NOMO-1 (cell line): ENCODE measurements at regions not wholly inside any gene's neighbourhood (a gene's known extent, or its start where the extent isn't known, plus 50 kb on each side); places are given as distances from the start of the nearest gene placed in this dataset.

Experiments
- DNase-seq, 2 experiments: peaks; one replicate each; lab custom pipeline; 2025; ENCODE audit not compliant: unreplicated experiment in 2 of 2; lab: John Stamatoyannopoulos, UW

DNA sequence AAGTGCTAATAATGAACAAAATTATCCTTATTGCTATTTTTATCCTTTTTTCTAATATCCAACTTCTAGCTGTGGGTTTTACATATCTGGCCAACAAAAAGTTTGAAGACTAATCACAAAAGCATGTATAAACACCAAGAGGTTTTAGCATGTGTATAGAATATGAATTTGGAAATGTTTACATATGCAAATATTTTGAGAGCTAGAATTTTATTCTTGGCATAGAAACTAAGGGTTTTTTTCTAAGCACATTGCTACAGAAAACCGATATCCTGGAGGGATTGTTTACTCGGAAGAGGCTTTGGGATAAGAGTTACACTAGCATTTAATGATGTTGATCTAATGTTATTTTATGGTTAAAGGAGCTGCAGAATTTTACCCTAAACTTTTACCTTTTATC lies 392.1 kb downstream of the EFNB2 start:
- DNase-seq, result no peak

DNA sequence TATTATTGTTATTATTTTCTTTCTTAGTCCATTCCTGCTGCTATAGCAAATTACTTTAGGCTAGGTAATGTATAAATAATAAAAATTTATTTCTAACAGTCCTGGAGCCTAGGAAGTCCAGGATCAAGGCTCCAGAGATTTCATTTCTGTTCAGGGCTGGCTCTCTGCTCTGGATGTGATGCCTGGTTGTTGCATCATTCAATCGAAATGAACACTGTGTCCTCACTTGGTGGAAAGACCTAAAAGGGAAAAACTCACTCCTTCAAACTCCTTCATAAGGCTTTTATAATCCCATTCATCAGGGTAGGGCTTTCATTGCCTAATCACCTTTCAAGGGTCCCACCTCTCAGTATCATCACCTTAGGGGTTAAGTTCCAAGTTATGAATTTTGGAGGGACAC lies 395.0 kb downstream of the EFNB2 start:
- no peak for DNase-seq

DNA sequence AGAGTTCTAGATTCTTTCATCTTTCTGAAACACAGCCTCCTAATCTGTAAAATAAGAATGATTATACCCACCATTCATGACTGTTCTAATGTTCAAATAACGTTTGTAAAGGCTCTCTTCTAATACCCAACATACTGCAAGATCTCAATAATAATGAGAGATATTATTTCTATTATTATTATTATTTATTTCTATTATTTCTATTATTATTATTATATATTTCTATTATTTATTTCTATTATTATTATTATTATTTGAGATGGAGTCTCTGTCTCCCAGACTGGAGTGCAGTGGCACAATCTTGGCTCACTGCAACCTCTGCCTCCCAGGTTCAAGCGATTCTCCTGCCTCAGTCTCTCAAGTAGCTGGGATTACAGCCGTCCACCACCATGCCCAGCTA lies 395.5 kb downstream of the EFNB2 start:
- DNase-seq, result no peak

DNA sequence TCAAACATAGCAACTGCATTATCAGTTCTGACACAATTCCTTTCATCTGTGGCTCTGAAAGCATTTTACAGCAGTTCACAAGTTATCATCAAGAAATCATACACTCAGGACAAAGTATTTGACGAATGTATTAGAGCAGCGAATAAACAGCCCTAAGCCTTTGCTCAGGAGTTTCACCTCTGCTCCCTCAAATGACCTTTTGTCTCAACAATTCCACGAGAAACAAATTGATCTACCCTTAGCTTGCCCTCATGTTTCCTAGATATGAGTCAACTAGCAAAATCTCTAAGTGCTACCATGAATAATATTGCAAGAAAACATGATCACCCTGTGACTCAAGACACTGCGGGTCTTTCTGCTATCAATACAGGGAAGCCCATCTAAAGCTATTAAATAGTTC lies 396.1 kb downstream of the EFNB2 start:
- no peak for DNase-seq

DNA sequence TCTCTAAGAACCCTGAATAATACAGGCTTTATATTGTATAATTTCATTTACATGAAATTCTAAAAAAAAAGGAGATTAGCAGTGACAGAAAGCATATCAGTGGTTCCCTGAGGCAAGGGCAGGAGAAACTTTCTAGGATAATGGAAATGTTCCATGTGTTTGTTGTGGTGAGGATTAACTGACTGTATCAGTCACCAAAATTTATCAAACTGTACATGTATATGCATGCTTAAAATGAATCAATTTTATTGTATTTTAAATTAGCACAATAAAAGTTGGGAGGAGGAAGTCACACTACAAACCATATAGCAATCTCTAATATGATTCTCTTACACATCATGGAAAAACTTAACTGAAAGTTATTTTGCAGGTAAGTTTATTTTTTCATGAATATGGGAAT lies 396.8 kb downstream of the EFNB2 start:
- DNase-seq, result no peak

DNA sequence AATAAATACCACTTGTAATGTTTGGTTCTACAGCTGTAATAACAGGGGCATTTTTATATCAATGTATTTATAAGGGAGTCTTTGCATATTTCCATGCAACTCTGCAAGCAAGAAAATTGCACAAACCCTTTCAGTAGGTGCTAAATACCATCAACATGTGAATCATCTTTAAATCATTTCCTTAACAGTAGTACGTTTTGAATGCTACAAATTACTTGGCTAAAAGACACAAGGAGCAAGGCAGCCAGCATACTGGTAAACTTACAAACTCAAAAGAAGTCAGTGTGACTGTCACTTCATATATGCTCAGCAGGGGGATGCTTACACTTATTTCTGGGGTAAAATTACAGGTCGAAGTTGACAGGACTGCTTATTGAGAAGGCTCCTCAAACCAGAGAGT lies 402.4 kb downstream of the EFNB2 start:
- DNase-seq, result no peak

DNA sequence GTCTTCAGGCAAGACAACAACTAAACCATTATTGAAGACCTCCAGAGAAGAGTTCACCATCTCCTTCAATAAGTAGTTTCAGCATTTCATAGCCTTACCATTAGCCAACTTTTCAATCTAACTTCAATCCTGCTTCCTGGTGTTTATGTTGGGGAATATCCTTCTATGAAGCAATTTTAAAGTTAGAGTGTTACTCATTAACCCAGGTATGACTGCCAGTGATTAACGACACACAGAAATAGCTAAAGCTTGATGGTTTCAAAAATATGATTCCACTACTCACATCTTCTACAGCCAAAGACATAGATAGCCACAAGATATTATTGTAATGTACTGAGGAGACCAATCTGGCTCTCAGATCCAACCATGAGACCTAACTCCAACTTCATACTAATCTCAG lies 403.2 kb downstream of the EFNB2 start:
- DNase-seq, result no peak

DNA sequence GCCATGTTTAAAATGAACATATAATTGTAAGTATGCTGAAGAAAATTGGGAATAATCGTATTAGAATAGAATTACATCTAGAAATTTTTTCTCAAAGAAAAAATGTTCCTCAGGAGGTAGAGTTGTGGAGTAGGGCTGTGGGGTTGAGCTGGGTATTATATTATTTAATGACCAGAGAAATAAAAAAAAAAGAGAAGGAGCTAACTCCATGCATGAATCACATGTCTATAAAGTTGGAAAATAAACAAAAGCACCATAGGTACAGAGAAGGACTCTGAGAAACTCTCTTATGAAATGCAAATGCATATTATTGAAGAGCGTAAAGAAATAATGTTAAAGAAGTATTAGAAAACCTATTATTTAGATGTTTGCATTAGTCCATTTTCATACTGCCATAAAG lies 405.5 kb downstream of the EFNB2 start:
- DNase-seq, result no peak

DNA sequence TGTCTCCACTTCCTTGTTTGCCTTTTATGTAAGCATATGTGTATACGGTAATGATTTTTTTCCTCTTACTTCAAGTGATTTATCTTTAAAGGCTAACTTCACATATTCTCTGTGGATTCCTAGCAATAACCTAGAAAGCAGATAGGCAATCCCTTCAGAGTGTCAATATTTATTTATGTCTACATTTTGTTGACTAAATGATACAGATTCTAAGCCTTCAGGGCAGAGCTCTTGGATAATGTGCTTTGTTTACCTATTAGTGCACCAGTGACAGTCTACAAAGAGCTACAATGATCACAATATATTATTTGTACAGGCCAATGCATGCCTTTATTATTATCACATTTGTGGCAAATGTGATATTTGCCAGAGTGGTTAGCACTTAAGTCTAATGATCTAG lies 406.2 kb downstream of the EFNB2 start:
- no peak for DNase-seq

DNA sequence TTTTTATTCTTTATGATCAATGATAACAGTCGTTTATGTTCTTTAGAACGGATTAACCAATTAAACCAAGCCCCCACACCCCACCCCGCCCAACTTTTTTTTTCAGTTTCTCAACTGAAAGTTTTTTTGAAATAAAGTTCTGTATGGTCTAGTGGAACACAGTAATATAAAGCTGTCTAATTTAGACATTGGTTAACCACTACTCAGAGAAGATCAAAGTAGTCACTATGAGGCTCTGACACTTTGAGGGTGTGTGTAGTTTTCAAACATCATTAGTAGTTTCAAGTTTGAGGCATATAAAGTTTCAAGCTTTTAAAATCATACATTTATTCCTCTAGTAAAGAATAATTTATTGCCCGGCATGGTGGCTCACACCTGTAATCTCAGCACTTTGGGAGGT lies 413.2 kb downstream of the EFNB2 start:
- no peak for DNase-seq

DNA sequence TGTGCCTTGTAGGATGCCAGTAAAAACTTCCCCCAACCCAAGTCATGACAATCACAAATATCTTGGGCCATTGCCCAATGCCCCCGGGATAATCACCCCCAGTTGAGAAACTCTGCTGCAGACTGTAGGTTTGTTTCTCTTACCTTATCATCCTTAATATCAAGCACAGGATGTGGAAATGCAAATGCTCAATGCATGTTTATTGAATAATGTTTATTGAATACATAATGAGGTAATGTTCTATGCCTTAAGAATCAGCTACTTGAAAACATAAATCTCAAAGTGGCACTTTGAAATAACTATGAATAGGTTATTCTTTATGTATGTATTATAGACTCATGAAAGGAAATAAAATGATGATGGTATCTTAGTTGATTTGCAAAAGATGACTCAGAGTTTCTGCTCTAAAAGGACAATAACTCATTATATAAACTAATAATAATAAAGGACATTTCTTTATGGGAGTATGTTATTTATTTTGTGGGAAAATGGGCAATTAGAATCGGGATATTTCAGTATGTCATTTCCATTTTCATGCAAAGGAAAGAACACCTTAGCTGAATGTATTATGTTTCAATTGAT lies 414.2 kb downstream of the EFNB2 start:
- no peak for DNase-seq

DNA sequence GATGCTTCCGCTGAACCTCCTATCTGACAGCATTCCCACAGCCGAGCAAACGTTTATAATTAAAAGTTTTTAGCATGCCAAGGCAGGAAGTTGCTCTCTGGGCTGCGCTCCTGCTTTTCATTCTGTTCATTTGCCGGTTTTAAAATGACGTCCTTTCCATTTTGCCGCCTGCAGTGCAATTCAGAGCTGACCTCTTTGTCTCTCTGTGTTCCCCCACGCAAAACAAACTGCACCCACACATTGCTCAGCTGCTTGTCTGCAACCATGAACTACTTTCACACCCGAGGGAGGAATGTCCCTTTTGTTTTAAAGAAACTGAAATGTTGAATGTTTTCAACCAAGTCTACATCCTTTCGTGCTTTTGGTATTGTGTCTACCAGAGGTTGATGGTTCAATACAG lies 416.5 kb downstream of the EFNB2 start:
- DNase-seq, result no peak

DNA sequence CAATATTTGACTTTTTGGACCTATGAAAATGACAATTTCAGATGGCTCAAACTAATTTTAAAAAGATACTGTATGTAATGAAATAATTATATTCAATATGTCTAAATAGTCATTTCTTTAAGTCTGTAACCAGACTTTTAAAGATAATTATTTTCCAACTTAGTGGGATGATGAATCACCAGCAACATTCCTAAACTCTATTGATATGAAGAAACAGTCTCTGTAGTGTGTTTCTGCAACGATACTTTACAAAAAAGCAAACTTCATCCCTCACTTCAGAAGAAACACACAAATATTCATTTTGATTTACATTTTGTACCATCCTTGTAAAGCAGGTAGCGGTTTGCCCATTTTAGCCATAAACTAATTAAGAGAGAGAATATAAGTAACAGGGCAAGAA lies 417.4 kb downstream of the EFNB2 start:
- no peak for DNase-seq

DNA sequence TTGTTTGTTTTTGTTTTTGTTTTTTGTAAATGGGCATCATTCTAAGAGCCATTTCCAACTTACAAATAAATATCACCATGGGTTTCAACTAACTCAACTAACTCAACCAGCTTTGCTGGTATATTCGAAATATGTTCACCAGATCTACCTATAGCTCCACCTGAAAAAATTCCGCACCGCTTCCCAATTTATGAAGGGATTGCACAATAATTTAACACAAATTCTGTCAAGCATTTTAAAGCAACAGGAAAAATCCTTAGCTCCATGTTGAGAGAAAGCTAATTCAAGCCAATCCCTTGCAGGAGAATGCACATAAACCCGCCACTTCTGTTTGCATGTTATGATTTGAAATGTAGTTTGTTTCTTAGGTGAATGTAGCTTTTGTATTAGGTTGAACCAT lies 417.8 kb downstream of the EFNB2 start:
- no peak for DNase-seq

DNA sequence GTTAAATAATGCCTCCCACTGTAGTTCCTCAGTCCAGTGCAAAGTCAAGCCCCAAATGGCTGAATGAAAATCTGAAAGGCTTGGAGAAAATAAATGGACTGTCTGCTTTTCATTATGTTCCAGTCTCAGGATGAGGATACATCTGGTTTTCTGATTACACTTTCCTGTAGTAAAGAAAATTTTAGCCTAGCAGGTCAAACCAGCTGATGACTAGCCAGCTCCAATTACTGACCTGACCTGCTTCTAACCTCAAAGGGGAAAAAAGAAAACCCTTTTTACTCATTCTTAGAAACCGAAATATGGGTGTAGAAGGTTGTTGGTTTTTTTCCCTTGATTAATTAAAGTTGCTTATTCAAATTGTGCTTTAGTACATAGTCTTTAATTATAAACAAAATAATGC lies 418.4 kb downstream of the EFNB2 start:
- no peak for DNase-seq

DNA sequence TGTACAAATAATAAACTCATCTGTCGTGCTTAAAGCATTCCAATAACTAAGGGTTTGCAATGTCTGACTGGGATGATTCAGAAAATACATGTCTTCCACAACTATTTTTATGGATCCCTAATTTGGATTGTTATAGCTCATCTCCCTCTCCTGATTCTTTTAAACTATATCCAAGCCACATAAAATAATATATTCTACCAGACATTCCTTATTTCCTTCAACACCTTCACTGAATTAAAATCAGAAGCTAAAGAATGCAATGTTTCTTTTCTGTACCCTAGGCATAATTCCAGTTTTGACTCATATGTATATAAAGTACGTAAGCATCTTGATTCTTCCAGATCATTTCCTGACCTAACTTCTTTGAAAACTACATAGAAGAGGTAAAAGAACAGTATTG lies 420.4 kb downstream of the EFNB2 start:
- no peak for DNase-seq

DNA sequence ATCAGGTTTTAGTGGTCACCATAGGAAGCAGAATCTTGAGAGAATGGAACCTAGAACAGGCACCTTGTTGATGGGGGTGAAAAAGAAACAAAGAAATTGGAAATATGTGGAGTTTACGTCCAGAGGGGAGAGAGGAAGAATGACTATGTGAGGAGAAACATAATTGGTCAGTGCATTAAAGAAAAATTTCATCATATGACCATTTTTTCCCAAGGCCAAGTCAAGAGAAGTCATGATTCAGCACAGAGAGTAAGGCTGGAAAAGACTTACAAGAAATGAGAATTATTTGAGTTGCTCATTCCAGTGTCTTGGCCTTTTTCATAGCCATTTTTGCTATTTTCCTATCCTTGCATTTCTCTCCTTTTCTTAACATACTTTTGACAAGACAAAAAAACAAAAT lies 421.7 kb downstream of the EFNB2 start:
- DNase-seq, result no peak

DNA sequence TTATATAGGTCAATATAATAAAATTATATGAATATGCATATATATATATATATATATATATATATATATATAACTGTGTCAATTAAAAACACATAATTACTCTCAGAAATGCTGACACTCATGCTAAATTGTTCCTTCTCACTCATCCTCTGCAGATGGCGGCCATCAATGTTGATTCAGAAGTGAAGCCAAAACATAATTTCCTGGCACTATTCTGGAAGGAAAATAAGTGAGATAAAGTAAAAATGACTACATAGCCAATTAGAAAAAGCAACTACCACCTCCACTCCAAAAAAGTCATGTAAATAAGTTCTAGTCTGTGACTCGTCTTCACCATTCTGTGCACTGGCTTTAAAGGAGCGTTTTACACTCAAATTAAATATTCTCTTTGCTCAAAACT lies 423.3 kb downstream of the EFNB2 start:
- no peak for DNase-seq

DNA sequence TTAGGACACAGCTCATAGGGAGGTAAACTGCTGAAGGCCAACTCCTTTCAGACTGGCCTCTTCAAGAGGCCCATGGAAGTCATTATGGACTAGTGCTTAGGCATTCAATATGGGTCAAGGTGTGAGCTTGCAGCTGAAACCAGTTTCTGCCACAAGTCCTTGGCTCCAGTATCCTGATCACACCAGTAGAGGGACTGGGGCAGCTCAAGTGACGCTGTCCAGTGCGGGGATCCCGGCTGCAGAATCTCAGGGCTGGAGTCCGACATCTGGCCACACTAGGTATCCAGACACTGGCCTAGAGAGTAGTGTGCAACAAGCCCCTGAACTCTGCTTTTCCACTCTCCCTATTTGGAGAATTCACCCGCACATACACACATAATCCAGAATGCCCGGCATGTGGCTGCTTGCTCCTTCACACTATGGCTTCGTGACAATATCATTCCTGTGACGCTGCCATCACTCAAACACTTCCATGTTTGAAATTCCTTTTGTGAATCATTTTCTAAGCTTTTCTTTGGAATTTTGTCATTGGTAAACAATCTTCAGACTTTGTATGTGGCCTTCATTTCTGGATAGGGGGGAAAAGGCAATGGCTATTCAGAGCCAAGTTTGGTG lies 425.1 kb downstream of the EFNB2 start:
- no peak for DNase-seq

DNA sequence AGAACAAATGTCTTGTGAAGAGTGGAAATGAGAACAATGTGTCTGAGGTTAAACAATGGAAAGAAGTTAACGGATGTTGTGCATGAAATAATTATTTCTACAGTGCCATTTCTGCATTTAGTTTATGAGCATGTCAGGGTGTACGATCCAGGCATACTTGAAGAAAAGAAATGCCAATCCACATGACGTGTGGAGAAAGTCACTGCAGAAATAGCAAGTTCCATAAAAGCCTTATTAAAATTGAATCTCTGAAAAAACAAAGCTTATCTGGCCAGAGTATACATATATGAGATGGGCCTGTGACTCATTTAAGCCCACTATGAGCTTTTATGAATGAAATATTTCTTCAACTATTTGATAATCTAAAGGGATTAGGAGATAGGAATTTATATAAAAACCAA lies 426.1 kb downstream of the EFNB2 start:
- DNase-seq, result no peak

DNA sequence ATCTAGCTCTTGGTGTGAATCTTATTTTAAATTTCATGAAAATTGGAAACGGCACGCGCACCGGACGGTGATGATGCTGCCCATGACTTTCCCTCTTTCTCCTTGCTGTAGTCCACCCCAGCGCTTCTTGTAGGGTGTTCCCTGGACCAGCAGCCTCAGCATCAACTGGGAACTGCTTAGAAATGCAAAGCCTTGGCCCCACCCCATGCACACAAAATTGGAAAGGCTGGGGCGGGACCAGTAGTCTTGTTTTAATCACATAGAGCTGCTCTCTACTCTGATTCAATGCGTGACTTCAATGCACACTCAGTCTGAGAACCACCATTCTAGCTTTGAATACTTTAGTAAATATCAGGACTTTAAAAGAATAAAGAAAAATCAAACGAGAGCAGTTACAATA lies 427.1 kb downstream of the EFNB2 start:
- DNase-seq, result no peak

DNA sequence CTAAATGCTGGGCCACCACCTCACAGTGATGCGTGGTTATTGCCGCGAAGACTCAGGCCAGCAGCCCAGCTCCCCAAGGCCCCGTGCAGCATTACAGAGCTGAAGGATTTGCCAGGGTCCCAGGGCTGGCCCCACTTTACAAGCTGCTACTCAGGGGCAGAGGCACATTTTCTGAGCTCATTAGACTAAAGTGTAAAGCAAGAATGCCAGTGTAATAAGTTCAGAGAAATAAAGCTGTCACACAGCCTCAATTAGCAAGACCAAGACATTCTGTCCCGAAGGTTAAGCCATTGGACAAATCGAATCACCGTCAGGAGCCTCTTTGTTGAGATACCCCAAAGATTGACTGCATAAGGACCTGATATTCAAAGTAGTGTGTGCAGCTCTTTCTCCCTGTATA lies 428.4 kb downstream of the EFNB2 start:
- DNase-seq, result no peak

DNA sequence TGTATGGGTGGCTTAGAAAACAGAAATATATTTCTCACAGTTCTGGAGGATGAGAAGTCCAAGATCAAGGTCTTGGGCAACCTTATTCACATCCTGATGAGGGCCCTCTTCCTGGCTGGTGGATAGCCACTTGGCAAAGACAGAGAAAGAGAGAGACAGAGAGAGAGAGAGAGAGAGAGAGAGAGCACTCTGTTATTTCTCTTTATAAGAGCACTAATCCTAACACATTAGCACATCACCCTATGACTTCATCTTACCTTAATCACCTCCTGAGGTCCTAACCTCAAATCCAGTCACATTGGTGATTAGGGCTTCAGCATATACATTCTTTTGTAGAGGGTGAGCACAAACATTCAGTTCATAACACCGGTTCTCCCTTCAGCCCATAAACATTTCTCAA lies 430.3 kb downstream of the EFNB2 start:
- DNase-seq, result no peak
